ENCODE measurements at regions not wholly inside any gene's neighbourhood (a gene's known extent, or its start where the extent isn't known, plus 50 kb on each side); places are given as distances from the start of the nearest gene placed in this dataset.

GRCh38 chr5:153101235-153102180 lies 389.0 kb upstream of the GRIA1 start:
- Histone ChIP-seq H3K36me3 (no peaks in the 10 kb centered on the region), H3K27me3 (no peaks in the 10 kb centered on the region), H3K4me3 (no peak overlapping the region), H3K9me3 (no peaks in the 10 kb centered on the region), H3K27ac (no peak overlapping the region), H3K4me1 (no peaks in the 10 kb centered on the region)
- ATAC-seq: no peak
- TF ChIP-seq POLR2A (IDR thresholded peaks at IDR 0.05) (no peak), CTCF (IDR thresholded peaks at IDR 0.05) (no peak)
- DNase-seq: no peak
- WGBS (ENCODE audit: insufficient coverage, low coverage, low lambda C conversion rate, missing lambda C conversion rate): 45% methylated on average over 3 of the region's 3 CpGs
- intact Hi-C loops (cut with DNase I): no loop called here

GRCh38 chr5:153116916-153117315 lies 373.6 kb upstream of the GRIA1 start:
- 23% methylated on average over 1 of the region's 1 CpG for WGBS (ENCODE audit: insufficient coverage, low coverage, low lambda C conversion rate, missing lambda C conversion rate)
- H3K27me3 ChIP-seq: no peaks in the 10 kb centered on the region
- no peak for TF ChIP-seq CTCF (IDR thresholded peaks at IDR 0.05)
- ATAC-seq (no peak), DNase-seq (no peak)
- no peaks in the 10 kb centered on the region for H3K36me3 ChIP-seq
- intact Hi-C loops (cut with DNase I): no loop called here
- no peaks in the 10 kb centered on the region for H3K9me3 ChIP-seq
- H3K4me3 ChIP-seq: no peak overlapping the region
- H3K27ac ChIP-seq: no peak overlapping the region
- H3K4me1 ChIP-seq: no peaks in the 10 kb centered on the region

- Histone ChIP-seq H3K4me1 (no peaks in the 10 kb centered on the region), H3K9me3 (no peaks in the 10 kb centered on the region), H3K36me3 (no peaks in the 10 kb centered on the region), H3K4me3 (no peak overlapping the region), H3K27me3 (no peaks in the 10 kb centered on the region), H3K27ac (no peak overlapping the region)
- WGBS (ENCODE audit: insufficient coverage, low coverage, low lambda C conversion rate, missing lambda C conversion rate): 78% methylated on average over 1 of the region's 1 CpG
- no peak for ATAC-seq
- TF ChIP-seq CTCF (IDR thresholded peaks at IDR 0.05) (no peak), POLR2A (IDR thresholded peaks at IDR 0.05) (no peak)
- no peak for DNase-seq
- intact Hi-C loops (cut with DNase I): no loop called here
Observed at GRCh38 chr5:153118018-153118417, 372.5 kb upstream of the GRIA1 start.

- DNase-seq (no peak), ATAC-seq (no peak)
- H3K36me3 ChIP-seq: no peaks in the 10 kb centered on the region
- no peaks in the 10 kb centered on the region for H3K4me1 ChIP-seq
- no peaks in the 10 kb centered on the region for H3K27me3 ChIP-seq
- H3K9me3 ChIP-seq: no peaks in the 10 kb centered on the region
- TF ChIP-seq POLR2A (IDR thresholded peaks at IDR 0.05) (no peak), CTCF (IDR thresholded peaks at IDR 0.05) (no peak)
- no peak overlapping the region for H3K4me3 ChIP-seq
- WGBS (ENCODE audit: insufficient coverage, low coverage, low lambda C conversion rate, missing lambda C conversion rate): 5% methylated on average over 2 of the region's 2 CpGs
- intact Hi-C loops (cut with DNase I): no loop called here
- H3K27ac ChIP-seq: no peak overlapping the region
Observed at GRCh38 chr5:153122403-153122802, 368.1 kb upstream of the GRIA1 start.

Measured in right lobe of liver (tissue), 6 donors.